SW480 (cell line): ENCODE measurements at regions not wholly inside any gene's neighbourhood (a gene's known extent, or its start where the extent isn't known, plus 50 kb on each side); places are given as distances from the start of the nearest gene placed in this dataset.
"Not testable (repeated sequence)": the region's sequence is repeated elsewhere in the genome, so short reads cannot be mapped to it uniquely, and the experiment has no call there.

Source experiments
- DNase-seq: peaks from one replicate; pipeline ENCODE4 v3.0.0-alpha.2; 2016; ENCODE audit warnings: low spot score

GRCh38 chr3:96483781-96484180 is 330.6 kb upstream of the EPHA6 start:
- DNase-seq, result no peak

- DNase-seq, result no peak
Observed at GRCh38 chr3:96488708-96489107, 325.7 kb upstream of the EPHA6 start.

- no peak for DNase-seq
Observed at GRCh38 chr3:96491023-96491422, 323.4 kb upstream of the EPHA6 start.

- DNase-seq, result no peak
Observed at GRCh38 chr3:96491868-96492267, 322.5 kb upstream of the EPHA6 start.

- no peak for DNase-seq
Observed at GRCh38 chr3:96510334-96510733, 304.1 kb upstream of the EPHA6 start.

- DNase-seq, result no peak
Observed at GRCh38 chr3:96537165-96537564, 277.2 kb upstream of the EPHA6 start.

- no peak for DNase-seq
Observed at GRCh38 chr3:96538186-96538585, 276.2 kb upstream of the EPHA6 start.

GRCh38 chr3:96548073-96548472 is 266.3 kb upstream of the EPHA6 start:
- no peak for DNase-seq

- DNase-seq, result no peak
Observed at GRCh38 chr3:96576935-96577334, 237.5 kb upstream of the EPHA6 start.

- DNase-seq, result no peak
Observed at GRCh38 chr3:96584066-96584465, 230.3 kb upstream of the EPHA6 start.

GRCh38 chr3:96606865-96607264 is 207.5 kb upstream of the EPHA6 start:
- DNase-seq, result not testable (repeated sequence)

- no peak for DNase-seq
Observed at GRCh38 chr3:96619475-96619874, 194.9 kb upstream of the EPHA6 start.

GRCh38 chr3:96622878-96623277 is 191.5 kb upstream of the EPHA6 start:
- DNase-seq, result no peak

- DNase-seq, result no peak
Observed at GRCh38 chr3:96631050-96631449, 183.3 kb upstream of the EPHA6 start.

- DNase-seq, result no peak
Observed at GRCh38 chr3:96646596-96646995, 167.8 kb upstream of the EPHA6 start.

- no peak for DNase-seq
Observed at GRCh38 chr3:96657710-96658109, 156.7 kb upstream of the EPHA6 start.

GRCh38 chr3:96671861-96672595 is 142.4 kb upstream of the EPHA6 start:
- DNase-seq, result not testable (repeated sequence)

- DNase-seq, result no peak
Observed at GRCh38 chr3:96677156-96677555, 137.2 kb upstream of the EPHA6 start.

GRCh38 chr3:96678325-96678724 is 136.1 kb upstream of the EPHA6 start:
- no peak for DNase-seq

- no peak for DNase-seq
Observed at GRCh38 chr3:96700322-96701315, 113.8 kb upstream of the EPHA6 start.

GRCh38 chr3:96705895-96706294 is 108.5 kb upstream of the EPHA6 start:
- DNase-seq, result no peak

- DNase-seq, result no peak
Observed at GRCh38 chr3:96706509-96706908, 107.9 kb upstream of the EPHA6 start.

GRCh38 chr3:96711816-96712215 is 102.6 kb upstream of the EPHA6 start:
- no peak for DNase-seq
